Thyroid gland (tissue), 4 donors: ENCODE measurements at regions not wholly inside any gene's neighbourhood (a gene's known extent, or its start where the extent isn't known, plus 50 kb on each side); places are given as distances from the start of the nearest gene placed in this dataset.

Source experiments
- POLR2A ChIP-seq, 2 donors: fragments of 450-650 bp; IDR thresholded peaks; one replicate each; pipeline ENCODE4 v1.6.1; 2017; ENCODE audit warnings: antibody characterized with exemption in 2 of 2, mild to moderate bottlenecking in 2 of 2, moderate library complexity in 1 of 2
- TF ChIP-seq, protein P1 (sequence below), 6 experiments: fragments of 200-600 bp in 3 of 6; fragments of 450-650 bp in 3 of 6; sonication (generic) in 3 of 6; IDR thresholded peaks; one replicate each; pipeline ENCODE4 v1.5.1; 2016 to 2019; ENCODE audit warnings: antibody characterized with exemption in 6 of 6, mild to moderate bottlenecking in 2 of 6, inconsistent platforms in 1 of 6, moderate library complexity in 1 of 6

DNA sequence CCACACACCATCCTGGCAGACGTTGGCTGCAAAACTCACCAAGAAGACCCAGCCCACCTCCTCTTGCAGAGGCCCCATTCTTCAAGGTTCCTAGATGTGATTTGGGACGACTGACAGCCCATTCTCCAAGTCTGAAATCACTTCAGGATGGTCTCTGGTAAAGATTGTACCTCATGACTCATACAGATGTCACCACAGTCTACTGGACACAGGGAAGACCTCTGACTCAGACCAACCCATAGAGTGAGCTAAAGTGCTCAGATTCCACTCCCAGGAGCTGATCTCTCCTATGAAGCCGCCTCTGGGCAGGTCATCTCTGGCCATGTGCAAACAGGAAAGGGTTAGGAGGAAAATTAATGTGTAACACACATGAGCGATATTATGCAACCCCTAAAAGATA, 102.4 kb upstream of the VWC2 start:
- TF ChIP-seq POLR2A (IDR thresholded peaks at IDR 0.05) = no peak
- TF ChIP-seq, protein P1, sequence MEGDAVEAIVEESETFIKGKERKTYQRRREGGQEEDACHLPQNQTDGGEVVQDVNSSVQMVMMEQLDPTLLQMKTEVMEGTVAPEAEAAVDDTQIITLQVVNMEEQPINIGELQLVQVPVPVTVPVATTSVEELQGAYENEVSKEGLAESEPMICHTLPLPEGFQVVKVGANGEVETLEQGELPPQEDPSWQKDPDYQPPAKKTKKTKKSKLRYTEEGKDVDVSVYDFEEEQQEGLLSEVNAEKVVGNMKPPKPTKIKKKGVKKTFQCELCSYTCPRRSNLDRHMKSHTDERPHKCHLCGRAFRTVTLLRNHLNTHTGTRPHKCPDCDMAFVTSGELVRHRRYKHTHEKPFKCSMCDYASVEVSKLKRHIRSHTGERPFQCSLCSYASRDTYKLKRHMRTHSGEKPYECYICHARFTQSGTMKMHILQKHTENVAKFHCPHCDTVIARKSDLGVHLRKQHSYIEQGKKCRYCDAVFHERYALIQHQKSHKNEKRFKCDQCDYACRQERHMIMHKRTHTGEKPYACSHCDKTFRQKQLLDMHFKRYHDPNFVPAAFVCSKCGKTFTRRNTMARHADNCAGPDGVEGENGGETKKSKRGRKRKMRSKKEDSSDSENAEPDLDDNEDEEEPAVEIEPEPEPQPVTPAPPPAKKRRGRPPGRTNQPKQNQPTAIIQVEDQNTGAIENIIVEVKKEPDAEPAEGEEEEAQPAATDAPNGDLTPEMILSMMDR (IDR thresholded peaks at IDR 0.05) = no peak
